Left kidney (tissue), 1 donor: ENCODE measurements at regions not wholly inside any gene's neighbourhood (a gene's known extent, or its start where the extent isn't known, plus 50 kb on each side); places are given as distances from the start of the nearest gene placed in this dataset.
"Not testable (repeated sequence)": the region's sequence is repeated elsewhere in the genome, so short reads cannot be mapped to it uniquely, and the experiment has no call there.

Source experiments
- DNase-seq: peaks from one replicate; pipeline ENCODE4 v3.0.0-alpha.2; 2013

GRCh38 chr10:25724241-25724640, 209.8 kb upstream of the MYO3A start:
- DNase-seq, result no peak

- DNase-seq, result peak; percentile 67
Measured at GRCh38 chr10:25725917-25726716, 207.9 kb upstream of the MYO3A start.

- no peak for DNase-seq
Measured at GRCh38 chr10:25738776-25739175, 195.3 kb upstream of the MYO3A start.

GRCh38 chr10:25743832-25744231, 190.2 kb upstream of the MYO3A start:
- no peak for DNase-seq

- DNase-seq, result no peak
Measured at GRCh38 chr10:25744574-25744973, 189.5 kb upstream of the MYO3A start.

GRCh38 chr10:25745976-25746375, 188.1 kb upstream of the MYO3A start:
- DNase-seq, result no peak

- DNase-seq, result no peak
Measured at GRCh38 chr10:25747084-25747483, 186.9 kb upstream of the MYO3A start.

GRCh38 chr10:25748509-25748908, 185.5 kb upstream of the MYO3A start:
- DNase-seq, result no peak

- DNase-seq, result no peak
Measured at GRCh38 chr10:25753776-25754175, 180.3 kb upstream of the MYO3A start.

- not testable (repeated sequence) for DNase-seq
Measured at GRCh38 chr10:25755874-25756273, 178.2 kb upstream of the MYO3A start.

GRCh38 chr10:25756784-25757183, 177.2 kb upstream of the MYO3A start:
- DNase-seq, result no peak

- peak; percentile 46 for DNase-seq
Measured at GRCh38 chr10:25758041-25758457, 176.0 kb upstream of the MYO3A start.

- no peak for DNase-seq
Measured at GRCh38 chr10:25758511-25758910, 175.5 kb upstream of the MYO3A start.

- DNase-seq, result no peak
Measured at GRCh38 chr10:25761937-25762336, 172.1 kb upstream of the MYO3A start.

GRCh38 chr10:25766213-25766612, 167.8 kb upstream of the MYO3A start:
- no peak for DNase-seq

- no peak for DNase-seq
Measured at GRCh38 chr10:25766687-25767221, 167.3 kb upstream of the MYO3A start.

GRCh38 chr10:25768167-25768566, 165.9 kb upstream of the MYO3A start:
- no peak for DNase-seq

- no peak for DNase-seq
Measured at GRCh38 chr10:25778646-25779045, 155.4 kb upstream of the MYO3A start.

- DNase-seq, result no peak
Measured at GRCh38 chr10:25786161-25786560, 147.9 kb upstream of the MYO3A start.

- DNase-seq, result no peak
Measured at GRCh38 chr10:25786899-25787298, 147.1 kb upstream of the MYO3A start.

- no peak for DNase-seq
Measured at GRCh38 chr10:25797888-25798429, 136.1 kb upstream of the MYO3A start.

GRCh38 chr10:25804505-25804904, 129.5 kb upstream of the MYO3A start:
- no peak for DNase-seq

GRCh38 chr10:25805986-25806385, 128.0 kb upstream of the MYO3A start:
- DNase-seq, result no peak

- DNase-seq, result no peak
Measured at GRCh38 chr10:25808372-25808771, 125.7 kb upstream of the MYO3A start.
